HepG2 (cell line): ENCODE measurements at regions not wholly inside any gene's neighbourhood (a gene's known extent, or its start where the extent isn't known, plus 50 kb on each side); places are given as distances from the start of the nearest gene placed in this dataset.
A peak's percentile ranks its signal among the peaks of the same experiment; 100 is the strongest.

Source experiments
- ATAC-seq: fragments of 200-7000 bp; cut with Tn5 transposase; 3 replicates; pipeline ENCODE4 v1.9.1; 2020; ENCODE audit warnings: mild to moderate bottlenecking, moderate library complexity
- BruUV-seq: library from RNA; stranded (reverse); fragments of 400-500 nt; replicated peaks from 2 replicates; lab custom pipeline; 2021; lab: Mats Ljungman, UMichigan
- CTCF ChIA-PET: fragments of 300-600 bp; formaldehyde crosslinking; extraction: SDS; loops from one replicate; lab custom pipeline; 2021; ENCODE audit warnings: low total read pairs, inconsistent platforms, low intra/inter-chr PET ratio; lab: Yijun Ruan, JAX
- POLR2A ChIA-PET: fragments of 350-600 bp; sonication (Branson Sonifier 250); formaldehyde crosslinking; loops from one replicate; lab custom pipeline; 2020; ENCODE audit warnings: antibody characterized with exemption, inconsistent platforms; lab: Yijun Ruan, JAX
- DNase-seq: peaks from one replicate; pipeline ENCODE4 v3.0.0-alpha.2; 2015; ENCODE audit warnings: low spot score
- FAIRE-seq: peaks from 3 replicates; lab custom pipeline; 2011; peaks lifted over from hg19 to GRCh38; lab: Jason Lieb, UNC
- H2AFZ ChIP-seq: one replicate; pipeline ENCODE4 v1.6.1; 2011; ENCODE audit warnings: low read length, inconsistent platforms
- H3K27ac ChIP-seq: fragments of 300-600 bp; 3 replicates; pipeline ENCODE4 v1.8.0; 2011; ENCODE audit warnings: mixed run types, mild to moderate bottlenecking, mixed read lengths, low read length, inconsistent platforms; ENCODE audit not compliant: insufficient read depth; ENCODE audit errors: extremely low read length
- H3K27me3 ChIP-seq, 2 experiments: fragments of 200-600 bp in 1 of 2; 2 replicates in 1 of 2; 3 replicates in 1 of 2; pipeline versions ENCODE4 v1.6.0 to v1.8.0; 2011; ENCODE audit warnings: low read length in 2 of 2, mild to moderate bottlenecking in 2 of 2, moderate library complexity in 2 of 2, inconsistent platforms in 1 of 2; ENCODE audit not compliant: insufficient read depth in 2 of 2, control insufficient read depth in 1 of 2
- H3K36me3 ChIP-seq, 2 experiments: fragments of 200-600 bp in 1 of 2; replicated peaks in 1 of 2; 2 replicates in 1 of 2; 3 replicates in 1 of 2; pipeline versions ENCODE4 v1.5.1 to v1.8.0; 2011; ENCODE audit warnings: low read length in 2 of 2, inconsistent platforms in 1 of 2; ENCODE audit not compliant: insufficient read depth in 2 of 2, control insufficient read depth in 1 of 2
- H3K4me1 ChIP-seq: 2 replicates; pipeline ENCODE4 v1.5.1; 2012; ENCODE audit warnings: low read length, inconsistent platforms; ENCODE audit not compliant: insufficient read depth
- H3K4me2 ChIP-seq: 2 replicates; pipeline ENCODE4 v1.6.0; 2011; ENCODE audit warnings: low read depth, low read length, inconsistent platforms
- H3K4me3 ChIP-seq, 3 experiments: fragments of 200-600 bp in 1 of 3; sonication (generic), shearing (Covaris generic) in 1 of 3; replicated peaks in 1 of 3; 2 replicates each; pipeline ENCODE4 v1.5.1; 2011 to 2016; ENCODE audit warnings: low read length in 3 of 3, inconsistent platforms in 2 of 3, low read depth in 2 of 3, mild to moderate bottlenecking in 2 of 3, control low read depth in 1 of 3, mixed read lengths in 1 of 3; ENCODE audit not compliant: insufficient read depth in 1 of 3
- H3K79me2 ChIP-seq: one replicate; pipeline ENCODE4 v1.6.1; 2011; ENCODE audit warnings: low read length, inconsistent platforms; ENCODE audit not compliant: insufficient read depth
- H3K9ac ChIP-seq: 2 replicates; pipeline ENCODE4 v1.6.0; 2011; ENCODE audit warnings: mild to moderate bottlenecking, low read depth, low read length, inconsistent platforms; ENCODE audit not compliant: insufficient read depth
- H3K9me3 ChIP-seq: 2 replicates; pipeline ENCODE4 v1.5.1; 2012; ENCODE audit warnings: mild to moderate bottlenecking, low read length
- H4K20me1 ChIP-seq: 2 replicates; pipeline ENCODE4 v1.6.0; 2011; ENCODE audit warnings: inconsistent platforms, mild to moderate bottlenecking, low read length, moderate library complexity; ENCODE audit not compliant: insufficient read depth
- FOSL2 ChIP-seq: sonication (generic); formaldehyde crosslinking; IDR thresholded peaks from 2 replicates; pipeline ENCODE4 v1.4.0; 2020; ENCODE audit warnings: missing genetic modification reagents
- HOXA3 ChIP-seq: sonication (generic); formaldehyde crosslinking; IDR thresholded peaks from 2 replicates; pipeline ENCODE4 v1.5.0; 2020; ENCODE audit warnings: missing genetic modification reagents
- MYNN ChIP-seq: sonication (generic); formaldehyde crosslinking; IDR thresholded peaks from 2 replicates; pipeline ENCODE4 v1.4.0; 2020; ENCODE audit warnings: mild to moderate bottlenecking, low read depth, missing genetic modification reagents
- NCOA2 ChIP-seq: sonication (generic); formaldehyde crosslinking; IDR thresholded peaks from 2 replicates; pipeline ENCODE4 v1.8.0; 2022; ENCODE audit warnings: inconsistent platforms
- PAXIP1 ChIP-seq: sonication (generic); formaldehyde crosslinking; conservative IDR thresholded peaks from 2 replicates; pipeline ENCODE4 v1.4.0; 2020; ENCODE audit warnings: mild to moderate bottlenecking, missing genetic modification reagents, moderate library complexity
- SALL2 ChIP-seq: sonication (generic); formaldehyde crosslinking; IDR thresholded peaks from 2 replicates; pipeline ENCODE4 v1.8.1; 2023; ENCODE audit warnings: mild to moderate bottlenecking, missing genetic modification reagents, inconsistent platforms
- SOX6 ChIP-seq, 2 experiments: fragments of 450-650 bp in 1 of 2; sonication (generic) in 1 of 2; formaldehyde crosslinking in 1 of 2; IDR thresholded peaks; 2 replicates each; pipeline versions ENCODE4 v1.4.0 to v1.6.1; 2017 to 2020; ENCODE audit warnings: antibody characterized with exemption in 1 of 2, mild to moderate bottlenecking in 1 of 2, missing genetic modification reagents in 1 of 2
- TEAD3 ChIP-seq: optimal IDR thresholded peaks from 2 replicates; pipeline ENCODE3; 2016; ENCODE audit warnings: borderline replicate concordance
- YY1 ChIP-seq: IDR thresholded peaks from 2 replicates; pipeline ENCODE4 v1.6.1; 2011; ENCODE audit warnings: low read length, low read depth, moderate library complexity, mild to moderate bottlenecking; ENCODE audit not compliant: insufficient read depth, insufficient replicate concordance
- ZNF256 ChIP-seq: sonication (generic); formaldehyde crosslinking; conservative IDR thresholded peaks from 2 replicates; pipeline ENCODE4 v1.4.0; 2020; ENCODE audit warnings: missing genetic modification reagents
- WGBS: methylation state at CpG from one replicate; pipeline ENCODE4 v1.1.6; 2017; ENCODE audit warnings: low lambda C conversion rate; 5-methylcytosine and 5-hydroxymethylcytosine counted together
- in situ Hi-C: cut with HindIII; loops from 2 replicates; pipeline ENCODE4 v1.10.0; 2017; ENCODE audit warnings: low pct_unique_long_range_greater_than_20kb; ENCODE audit not compliant: extremely low pct_ligation_motif_present
- intact Hi-C: fragments of 100-400 bp; cut with micrococcal nuclease; formaldehyde crosslinking; loops from one replicate; pipeline ENCODE4 v1.10.0; 2022; ENCODE audit not compliant: unreplicated experiment
- TF ChIP-seq, protein P1 (sequence below): IDR thresholded peaks from 2 replicates; pipeline ENCODE4 v1.6.1; 2016; ENCODE audit warnings: missing biosample characterization, missing genetic modification reagents, low read depth
- TF ChIP-seq, protein P2 (sequence below): sonication (generic); formaldehyde crosslinking; IDR thresholded peaks from 2 replicates; pipeline ENCODE4 v1.4.0; 2020; ENCODE audit warnings: missing genetic modification reagents, borderline replicate concordance
- TF ChIP-seq, protein P3 (sequence below): sonication (generic); formaldehyde crosslinking; IDR thresholded peaks from 2 replicates; pipeline ENCODE4 v1.4.0; 2020; ENCODE audit warnings: missing genetic modification reagents

DNA sequence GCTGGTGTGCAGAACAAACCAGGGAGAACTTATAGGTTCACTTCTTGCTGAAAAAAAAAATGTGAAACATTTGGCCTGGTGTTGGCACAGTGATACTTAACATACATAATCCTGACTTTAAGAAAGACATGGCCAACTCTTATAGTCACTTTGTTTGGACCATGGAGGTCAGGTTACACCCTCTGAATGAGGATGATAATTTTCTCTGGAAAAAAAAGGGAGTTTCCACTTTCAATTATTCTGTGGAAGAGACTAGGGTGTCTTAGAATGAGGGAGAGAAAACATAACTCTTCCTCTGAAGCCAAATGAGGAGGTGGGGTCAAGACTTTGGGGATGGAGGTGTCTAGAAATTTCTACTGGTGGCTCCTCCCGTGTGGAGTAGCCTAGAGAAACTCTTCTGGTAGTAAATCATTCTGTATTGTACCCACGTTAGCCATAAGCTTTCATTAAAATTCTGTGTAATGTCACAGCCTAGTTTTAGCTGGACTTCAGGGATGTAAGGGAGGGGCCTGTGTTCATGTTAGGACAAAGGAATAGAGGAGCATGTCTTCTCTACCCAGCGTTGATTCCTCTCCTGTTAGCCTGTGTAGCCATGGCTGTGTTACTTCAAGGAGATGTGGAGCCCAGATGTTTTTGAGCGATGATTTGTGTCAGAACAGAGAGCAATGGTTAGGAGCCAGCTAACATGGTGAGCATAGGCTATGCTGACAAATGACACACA is 328.3 kb downstream of the GPAT3 start (continued):
- TF ChIP-seq, protein P1, sequence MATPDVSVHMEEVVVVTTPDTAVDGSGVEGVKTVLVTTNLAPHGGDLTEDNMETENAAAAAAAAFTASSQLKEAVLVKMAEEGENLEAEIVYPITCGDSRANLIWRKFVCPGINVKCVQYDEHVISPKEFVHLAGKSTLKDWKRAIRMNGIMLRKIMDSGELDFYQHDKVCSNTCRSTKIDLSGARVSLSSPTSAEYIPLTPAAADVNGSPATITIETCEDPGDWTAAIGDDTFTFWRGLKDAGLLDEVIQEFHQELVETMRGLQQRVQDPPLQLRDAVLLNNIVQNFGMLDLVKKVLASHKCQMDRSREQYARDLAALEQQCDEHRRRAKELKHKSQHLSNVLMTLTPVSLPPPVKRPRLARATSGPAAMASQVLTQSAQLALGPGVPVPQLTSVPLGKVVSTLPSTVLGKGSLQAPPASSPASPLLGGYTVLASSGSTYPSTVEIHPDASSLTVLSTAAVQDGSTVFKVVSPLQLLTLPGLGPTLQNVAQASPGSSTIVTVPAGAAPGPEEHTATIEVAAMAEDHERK = no peak
- TF ChIP-seq NCOA2 (CRISPR knock-in tag) = no peak
- TF ChIP-seq MYNN (CRISPR knock-in tag) = no peak

DNA sequence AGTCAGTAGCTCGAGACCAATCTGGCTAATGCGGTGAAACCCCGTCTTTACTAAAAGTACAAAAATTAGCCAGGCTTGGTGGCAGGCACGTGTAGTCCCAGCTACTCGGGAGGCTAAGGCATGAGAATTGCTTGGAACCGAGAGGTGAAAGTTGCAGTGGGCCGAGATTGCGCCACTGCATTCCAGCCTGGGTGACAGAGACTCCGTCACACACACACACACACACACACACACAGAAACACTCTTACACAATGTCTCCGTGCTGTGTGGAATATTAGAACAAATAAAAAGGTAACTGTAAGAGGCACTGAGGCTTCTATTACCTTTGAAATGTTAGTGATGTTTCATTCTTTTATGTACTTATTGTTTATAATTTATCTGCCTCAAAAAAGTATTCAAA is 326.6 kb downstream of the GPAT3 start:
- intact Hi-C loops (no loop called here), in situ Hi-C loops (no loop called here)
- ChIA-PET POLR2A (interaction anchor here (0.6 to 1.3 kb wide), 2 partner anchors 10 to 25 kb away, joined by 3 to 4 read pairs; no protein-coding TSS in a partner anchor), CTCF (no interaction called here)
- WGBS = 10% methylated on average over 7 of the region's 10 CpGs
- Histone ChIP-seq H3K9ac (no peak overlapping the region), H3K27ac (no peak overlapping the region), H3K4me2 (no peak overlapping the region), H3K4me1 (peaks cover 8% of the 10 kb centered on the region), H3K9me3 (no peaks in the 10 kb centered on the region), H3K4me3 (no peak overlapping the region), H2AFZ (no peak overlapping the region), H4K20me1 (no peaks in the 10 kb centered on the region), H3K27me3 (no peaks in the 10 kb centered on the region), H3K36me3 (no peaks in the 10 kb centered on the region), H3K79me2 (no peaks in the 10 kb centered on the region)
- peak; percentile 55 for DNase-seq
- no TSS peak for BruUV-seq
- peak; percentile 26 for FAIRE-seq
- peak; percentile 78 for ATAC-seq
- TF ChIP-seq PAXIP1 (CRISPR knock-in tag) (peak; percentile 19; the same call in 1 of the 2 replicates), FOSL2 (CRISPR knock-in tag) (peak; percentile 72), HOXA3 (peak; percentile 25; the same call in 1 of the 2 replicates), NCOA2 (CRISPR knock-in tag) (peak; percentile 59), SALL2 (CRISPR knock-in tag) (peak; percentile 58; the same call in 1 of the 2 replicates), TEAD3 (CRISPR knock-in tag) (peak; percentile 97), YY1 (no peak), ZNF256 (CRISPR knock-in tag) (no peak), SOX6 (IDR thresholded peaks at IDR 0.05) (no peak), SOX6 (CRISPR knock-in tag; IDR thresholded peaks at IDR 0.05) (peak; percentile 65)
- TF ChIP-seq, protein P2, sequence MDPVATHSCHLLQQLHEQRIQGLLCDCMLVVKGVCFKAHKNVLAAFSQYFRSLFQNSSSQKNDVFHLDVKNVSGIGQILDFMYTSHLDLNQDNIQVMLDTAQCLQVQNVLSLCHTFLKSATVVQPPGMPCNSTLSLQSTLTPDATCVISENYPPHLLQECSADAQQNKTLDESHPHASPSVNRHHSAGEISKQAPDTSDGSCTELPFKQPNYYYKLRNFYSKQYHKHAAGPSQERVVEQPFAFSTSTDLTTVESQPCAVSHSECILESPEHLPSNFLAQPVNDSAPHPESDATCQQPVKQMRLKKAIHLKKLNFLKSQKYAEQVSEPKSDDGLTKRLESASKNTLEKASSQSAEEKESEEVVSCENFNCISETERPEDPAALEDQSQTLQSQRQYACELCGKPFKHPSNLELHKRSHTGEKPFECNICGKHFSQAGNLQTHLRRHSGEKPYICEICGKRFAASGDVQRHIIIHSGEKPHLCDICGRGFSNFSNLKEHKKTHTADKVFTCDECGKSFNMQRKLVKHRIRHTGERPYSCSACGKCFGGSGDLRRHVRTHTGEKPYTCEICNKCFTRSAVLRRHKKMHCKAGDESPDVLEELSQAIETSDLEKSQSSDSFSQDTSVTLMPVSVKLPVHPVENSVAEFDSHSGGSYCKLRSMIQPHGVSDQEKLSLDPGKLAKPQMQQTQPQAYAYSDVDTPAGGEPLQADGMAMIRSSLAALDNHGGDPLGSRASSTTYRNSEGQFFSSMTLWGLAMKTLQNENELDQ (CRISPR knock-in tag) = no peak
- TF ChIP-seq, protein P3, sequence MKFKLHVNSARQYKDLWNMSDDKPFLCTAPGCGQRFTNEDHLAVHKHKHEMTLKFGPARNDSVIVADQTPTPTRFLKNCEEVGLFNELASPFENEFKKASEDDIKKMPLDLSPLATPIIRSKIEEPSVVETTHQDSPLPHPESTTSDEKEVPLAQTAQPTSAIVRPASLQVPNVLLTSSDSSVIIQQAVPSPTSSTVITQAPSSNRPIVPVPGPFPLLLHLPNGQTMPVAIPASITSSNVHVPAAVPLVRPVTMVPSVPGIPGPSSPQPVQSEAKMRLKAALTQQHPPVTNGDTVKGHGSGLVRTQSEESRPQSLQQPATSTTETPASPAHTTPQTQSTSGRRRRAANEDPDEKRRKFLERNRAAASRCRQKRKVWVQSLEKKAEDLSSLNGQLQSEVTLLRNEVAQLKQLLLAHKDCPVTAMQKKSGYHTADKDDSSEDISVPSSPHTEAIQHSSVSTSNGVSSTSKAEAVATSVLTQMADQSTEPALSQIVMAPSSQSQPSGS (CRISPR knock-in tag) = peak; percentile 51; the same call in 1 of the 2 replicates
